Neural progenitor cell (in vitro differentiated cells): ENCODE measurements at regions not wholly inside any gene's neighbourhood (a gene's known extent, or its start where the extent isn't known, plus 50 kb on each side); places are given as distances from the start of the nearest gene placed in this dataset.

ENCODE experiments used
- DNase-seq: peaks from one replicate; pipeline ENCODE4 v3.0.0-alpha.2; 2016; ENCODE audit warnings: low spot score
- H2AFZ ChIP-seq: fragments of 200-600 bp; sonication (generic); replicated peaks from 2 replicates; pipeline ENCODE4 v1.6.1; 2016; ENCODE audit warnings: antibody characterized with exemption
- H3F3A ChIP-seq: fragments of 200-600 bp; sonication (generic); 2 replicates; pipeline ENCODE4 v1.6.1; 2016; ENCODE audit warnings: antibody characterized with exemption, low read depth
- H3K27ac ChIP-seq: fragments of 200-600 bp; sonication (generic); 2 replicates; pipeline ENCODE4 v1.5.1; 2016; ENCODE audit warnings: mild to moderate bottlenecking
- H3K27me3 ChIP-seq: fragments of 200-600 bp; sonication (generic); 2 replicates; pipeline ENCODE4 v1.6.1; 2016; ENCODE audit warnings: mild to moderate bottlenecking, moderate library complexity
- H3K36me3 ChIP-seq: fragments of 200-600 bp; sonication (generic); 2 replicates; pipeline ENCODE4 v1.5.1; 2016
- H3K4me1 ChIP-seq: fragments of 200-600 bp; sonication (generic); 2 replicates; pipeline ENCODE4 v1.6.1; 2016; ENCODE audit warnings: mixed run types
- H3K4me2 ChIP-seq: fragments of 200-600 bp; sonication (generic); 2 replicates; pipeline ENCODE4 v1.6.1; 2016
- H3K4me3 ChIP-seq: fragments of 200-600 bp; sonication (generic); 2 replicates; pipeline ENCODE4 v1.5.1; 2016
- H3K79me2 ChIP-seq: fragments of 200-600 bp; sonication (generic); 2 replicates; pipeline ENCODE4 v1.6.1; 2016; ENCODE audit warnings: low read depth
- H3K9ac ChIP-seq: fragments of 200-600 bp; sonication (generic); 2 replicates; pipeline ENCODE4 v1.6.1; 2016
- H3K9me3 ChIP-seq: fragments of 200-600 bp; sonication (generic); 2 replicates; pipeline ENCODE4 v1.5.1; 2016; ENCODE audit warnings: low read depth
- H4K20me1 ChIP-seq: fragments of 200-600 bp; sonication (generic); 2 replicates; pipeline ENCODE4 v1.6.1; 2016; ENCODE audit warnings: low read depth
- H3K27ac Mint-ChIP-seq: 3 replicates; pipeline ENCODE4 v1.8.0; 2021; ENCODE audit warnings: mixed read lengths
- H3K27me3 Mint-ChIP-seq: 2 replicates; pipeline ENCODE4 v1.8.0; 2022; ENCODE audit warnings: low read depth, mild to moderate bottlenecking, inconsistent platforms, moderate library complexity, mixed read lengths; ENCODE audit not compliant: insufficient read depth
- H3K36me3 Mint-ChIP-seq: 3 replicates; pipeline ENCODE4 v1.8.0; 2021; ENCODE audit warnings: mixed read lengths
- H3K4me1 Mint-ChIP-seq: 3 replicates; pipeline ENCODE4 v1.8.0; 2021; ENCODE audit warnings: mixed read lengths
- H3K4me3 Mint-ChIP-seq: 3 replicates; pipeline ENCODE4 v1.8.0; 2021; ENCODE audit warnings: mild to moderate bottlenecking, moderate library complexity, mixed read lengths
- H3K9me3 Mint-ChIP-seq: 3 replicates; pipeline ENCODE4 v1.8.0; 2020; ENCODE audit warnings: mixed read lengths
- CTCF ChIP-seq: fragments of 200-600 bp; sonication (generic); IDR thresholded peaks from 2 replicates; pipeline ENCODE4 v1.5.1; 2017; ENCODE audit warnings: antibody characterized with exemption, mild to moderate bottlenecking
- EZH2 ChIP-seq: fragments of 200-600 bp; sonication (generic); IDR thresholded peaks from 2 replicates; pipeline ENCODE4 v1.6.1; 2017; ENCODE audit warnings: antibody characterized with exemption, mild to moderate bottlenecking, moderate library complexity
- EZH2phosphoT487 ChIP-seq: fragments of 200-600 bp; sonication (generic); IDR thresholded peaks from 2 replicates; pipeline ENCODE4 v1.6.1; 2017; ENCODE audit warnings: antibody characterized with exemption

GRCh38 chr1:50348449-50349241 lies 74.6 kb downstream of the DMRTA2 start:
- no peak for TF ChIP-seq EZH2
- peak; percentile 85 for TF ChIP-seq CTCF
- peaks cover 13% of the 10 kb centered on the region for H3K27me3 Mint-ChIP-seq
- peaks cover 2% of the 10 kb centered on the region for H3K9me3 Mint-ChIP-seq

GRCh38 chr1:50347933-50348332 lies 75.3 kb downstream of the DMRTA2 start:
- Histone ChIP-seq H2AFZ (no peak overlapping the region), H3K27me3 (peaks cover 28% of the 10 kb centered on the region), H3K36me3 (no peaks in the 10 kb centered on the region), H3K27ac (no peak overlapping the region), H3K4me3 (no peak overlapping the region), H3K9me3 (no peaks in the 10 kb centered on the region), H3F3A (no peaks in the 10 kb centered on the region), H3K4me1 (no peaks in the 10 kb centered on the region), H3K79me2 (no peaks in the 10 kb centered on the region), H4K20me1 (no peaks in the 10 kb centered on the region), H3K9ac (no peak overlapping the region), H3K4me2 (no peak overlapping the region)
- Mint-ChIP-seq H3K27ac (no peak overlapping the region), H3K4me1 (peaks cover 6% of the 10 kb centered on the region), H3K36me3 (no peaks in the 10 kb centered on the region), H3K4me3 (no peak overlapping the region), H3K9me3 (peaks cover 2% of the 10 kb centered on the region), H3K27me3 (peaks cover 13% of the 10 kb centered on the region)
- TF ChIP-seq CTCF (no peak), EZH2phosphoT487 (no peak), EZH2 (no peak)
- DNase-seq, result no peak

More at GRCh38 chr1:50348449-50349241, 74.6 kb downstream of the DMRTA2 start:
- H3F3A ChIP-seq, result no peaks in the 10 kb centered on the region
- DNase-seq, result peak; percentile 85
- no peaks in the 10 kb centered on the region for H3K9me3 ChIP-seq
- H3K4me3 Mint-ChIP-seq, result no peak overlapping the region
- H3K27me3 ChIP-seq, result peaks cover 21% of the 10 kb centered on the region
- H3K27ac Mint-ChIP-seq, result no peak overlapping the region
- no peak overlapping the region for H3K27ac ChIP-seq
- no peaks in the 10 kb centered on the region for H3K79me2 ChIP-seq
- peaks cover 6% of the 10 kb centered on the region for H3K4me1 Mint-ChIP-seq
- no peaks in the 10 kb centered on the region for H4K20me1 ChIP-seq
- H3K36me3 ChIP-seq, result no peaks in the 10 kb centered on the region
- no peaks in the 10 kb centered on the region for H3K4me1 ChIP-seq
- H3K9ac ChIP-seq, result no peak overlapping the region
- H2AFZ ChIP-seq, result no peak overlapping the region
- no peak overlapping the region for H3K4me2 ChIP-seq
- no peak overlapping the region for H3K4me3 ChIP-seq
- no peaks in the 10 kb centered on the region for H3K36me3 Mint-ChIP-seq

GRCh38 chr1:50346621-50347020 lies 76.6 kb downstream of the DMRTA2 start:
- Mint-ChIP-seq H3K36me3 (no peaks in the 10 kb centered on the region), H3K9me3 (peaks cover 2% of the 10 kb centered on the region), H3K4me3 (no peak overlapping the region), H3K27me3 (peaks cover 13% of the 10 kb centered on the region), H3K27ac (no peak overlapping the region), H3K4me1 (peaks cover 6% of the 10 kb centered on the region)
- no peaks in the 10 kb centered on the region for H3F3A ChIP-seq
- H3K9ac ChIP-seq, result no peak overlapping the region
- DNase-seq, result no peak
- H3K27me3 ChIP-seq, result peaks cover 41% of the 10 kb centered on the region
- H3K4me3 ChIP-seq, result no peak overlapping the region
- H3K36me3 ChIP-seq, result no peaks in the 10 kb centered on the region
- H3K79me2 ChIP-seq, result no peaks in the 10 kb centered on the region
- H2AFZ ChIP-seq, result no peak overlapping the region
- H3K9me3 ChIP-seq, result no peaks in the 10 kb centered on the region
- no peak for TF ChIP-seq EZH2phosphoT487
- TF ChIP-seq CTCF, result no peak
- TF ChIP-seq EZH2, result no peak
- no peak overlapping the region for H3K27ac ChIP-seq
- H4K20me1 ChIP-seq, result no peaks in the 10 kb centered on the region
- no peaks in the 10 kb centered on the region for H3K4me1 ChIP-seq
- H3K4me2 ChIP-seq, result no peak overlapping the region
